Erythroblast (primary cell): ENCODE measurements at regions not wholly inside any gene's neighbourhood (a gene's known extent, or its start where the extent isn't known, plus 50 kb on each side); places are given as distances from the start of the nearest gene placed in this dataset.

ENCODE experiments used
- GATA1 ChIP-seq: IDR thresholded peaks from 2 replicates; pipeline ENCODE4 v1.6.1; 2011; ENCODE audit warnings: low read depth, mild to moderate bottlenecking, control low read depth, low read length, moderate library complexity
- POLR2A ChIP-seq: IDR thresholded peaks from 2 replicates; pipeline ENCODE4 v1.6.1; 2011; ENCODE audit warnings: mild to moderate bottlenecking, low read length

DNA sequence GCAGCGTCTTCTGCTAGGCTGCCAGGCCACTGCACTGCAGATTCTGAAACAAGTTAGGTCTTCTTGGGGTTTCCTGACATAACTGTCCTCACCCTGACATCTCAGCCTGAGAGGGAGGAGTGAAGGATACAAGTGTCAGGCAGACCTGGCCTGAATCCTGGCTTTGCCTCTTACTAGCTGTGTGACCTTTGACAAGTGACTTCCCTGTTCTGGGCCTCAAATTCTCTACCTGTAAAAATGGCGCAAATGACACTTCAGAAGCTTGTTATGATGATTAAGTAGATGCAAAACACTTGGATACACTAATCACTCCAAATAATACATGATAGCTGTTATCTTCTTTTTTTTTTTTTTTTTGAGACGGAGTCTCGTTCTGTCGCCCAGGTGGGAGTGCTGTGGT is 119.2 kb upstream of the BOD1 start:
- TF ChIP-seq POLR2A, result no peak
- no peak for TF ChIP-seq GATA1
